HG02610 (cell line): ENCODE measurements at regions not wholly inside any gene's neighbourhood (a gene's known extent, or its start where the extent isn't known, plus 50 kb on each side); places are given as distances from the start of the nearest gene placed in this dataset.
"Not testable (repeated sequence)": the region's sequence is repeated elsewhere in the genome, so short reads cannot be mapped to it uniquely, and the experiment has no call there.

ENCODE experiments used
- ATAC-seq: cut with Tn5 transposase; IDR thresholded peaks from one replicate; pipeline ENCODE4 v1.9.1; 2021; ENCODE audit warnings: mild to moderate bottlenecking, moderate library complexity; ENCODE audit not compliant: unreplicated experiment

DNA sequence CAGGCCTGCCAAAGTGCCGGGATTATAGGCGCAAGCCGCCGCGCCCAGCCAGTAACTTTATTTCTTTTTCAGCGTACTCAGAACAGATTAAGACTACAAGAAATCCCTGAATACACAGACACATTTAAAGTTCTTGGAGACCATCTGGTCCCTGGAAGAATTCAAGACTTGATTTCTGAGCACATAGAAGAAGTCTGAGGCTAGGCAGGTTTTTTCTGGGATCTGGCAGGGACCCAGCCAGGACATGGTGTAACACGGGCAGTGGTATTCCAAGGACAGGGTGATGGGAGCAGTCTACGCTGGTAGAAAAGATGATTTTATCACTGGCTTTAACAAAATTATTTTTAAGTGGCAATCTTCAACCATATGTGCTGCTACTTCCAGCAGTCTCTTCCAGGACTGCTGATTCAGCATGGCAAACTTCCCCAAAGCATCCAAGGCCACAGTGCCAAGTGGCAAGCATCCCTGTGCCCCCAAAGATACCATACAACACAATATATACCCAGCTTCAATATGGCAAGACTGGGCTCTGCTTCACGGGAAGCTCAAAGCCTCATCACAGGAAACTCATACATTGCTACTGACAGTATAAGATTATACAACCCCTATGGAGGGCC, 105.2 kb upstream of the OR5AK2 start:
- no peak for ATAC-seq

DNA sequence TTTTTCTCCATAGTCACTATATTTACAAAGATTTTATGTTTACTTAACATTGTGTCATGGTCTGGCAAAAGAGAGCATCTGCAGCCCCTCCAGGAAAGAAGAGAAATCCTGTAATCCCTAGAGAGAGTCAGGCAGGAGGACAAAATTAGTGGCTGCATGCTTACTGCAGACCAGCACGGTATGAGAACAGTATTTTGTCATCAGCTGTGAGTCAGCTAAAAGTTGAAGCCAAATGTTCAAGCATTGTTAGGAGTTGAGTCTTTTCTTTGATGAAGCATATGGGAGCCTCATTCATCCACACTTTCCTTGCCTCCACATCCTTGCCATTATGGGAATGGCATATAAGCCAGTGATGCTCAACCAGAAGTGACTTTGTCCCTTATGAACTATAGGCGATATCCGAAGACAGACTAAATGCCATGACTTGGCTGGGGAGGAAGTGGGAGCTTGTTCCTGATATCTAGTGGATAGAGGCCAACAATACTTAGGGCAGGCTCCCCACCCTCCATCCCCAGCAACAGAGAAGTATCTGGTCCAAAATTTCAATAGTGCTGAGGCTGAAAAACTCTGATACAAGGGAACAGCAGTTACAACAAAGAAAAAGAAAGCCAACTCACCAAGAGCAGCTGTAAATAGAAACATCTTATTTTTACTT, 112.0 kb upstream of the OR5AK2 start:
- no peak for ATAC-seq

DNA sequence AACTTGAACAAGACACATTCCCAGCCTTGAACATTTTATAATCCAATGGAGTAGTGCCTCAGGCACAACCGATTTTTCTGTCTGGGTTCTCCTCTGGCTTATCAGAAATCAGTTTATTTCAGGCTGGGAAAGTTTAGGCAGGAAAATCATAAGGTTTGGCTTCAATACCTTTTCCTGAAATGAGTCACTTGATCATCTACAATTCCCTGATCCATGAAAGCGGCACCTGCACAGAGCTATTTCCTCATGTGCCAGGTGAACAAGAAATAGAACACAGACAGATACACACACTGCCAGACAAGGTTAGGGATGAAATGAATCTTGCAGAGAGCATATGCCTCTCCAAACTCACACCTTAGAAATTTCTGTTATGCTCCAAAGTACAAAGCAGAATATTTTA, 106.7 kb upstream of the OR9G4 start:
- ATAC-seq: no peak

DNA sequence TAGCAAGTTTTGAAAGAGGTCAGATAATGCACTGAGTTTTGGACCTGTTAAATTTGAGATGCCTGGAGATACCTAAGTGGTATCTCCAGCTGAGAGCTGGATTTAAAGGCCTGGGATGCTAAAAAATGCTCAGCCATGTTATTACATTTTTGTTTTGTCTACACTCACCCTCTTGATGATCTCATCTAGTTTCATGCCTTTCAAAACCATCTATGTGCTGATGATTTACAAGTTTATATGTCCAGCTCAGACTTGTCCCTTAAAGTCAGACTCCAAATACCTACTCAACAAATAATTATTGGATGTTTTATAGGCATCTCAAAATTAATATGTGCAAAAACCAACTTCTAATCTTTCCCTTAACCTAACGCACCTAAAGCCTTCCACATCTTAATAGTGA, 103.6 kb upstream of the OR9G4 start:
- no peak for ATAC-seq

DNA sequence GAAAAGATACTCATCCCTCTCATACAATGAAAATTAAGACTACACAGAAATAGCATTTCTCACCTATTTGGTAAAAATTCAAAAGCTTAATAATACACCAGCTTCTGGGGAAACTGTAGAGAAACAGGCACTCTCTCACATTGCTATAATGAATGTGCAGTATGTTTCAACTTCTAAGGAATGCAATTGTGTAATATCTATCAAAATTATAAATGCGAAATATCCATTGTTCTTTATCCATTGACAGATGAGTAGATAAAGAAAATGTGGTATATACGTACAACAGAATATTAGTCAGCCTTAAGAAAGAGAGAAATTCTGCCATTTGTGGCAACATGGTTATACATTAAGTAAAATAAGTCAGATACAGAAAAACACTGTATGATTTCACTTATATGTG, 101.4 kb upstream of the OR9G4 start:
- ATAC-seq: no peak

DNA sequence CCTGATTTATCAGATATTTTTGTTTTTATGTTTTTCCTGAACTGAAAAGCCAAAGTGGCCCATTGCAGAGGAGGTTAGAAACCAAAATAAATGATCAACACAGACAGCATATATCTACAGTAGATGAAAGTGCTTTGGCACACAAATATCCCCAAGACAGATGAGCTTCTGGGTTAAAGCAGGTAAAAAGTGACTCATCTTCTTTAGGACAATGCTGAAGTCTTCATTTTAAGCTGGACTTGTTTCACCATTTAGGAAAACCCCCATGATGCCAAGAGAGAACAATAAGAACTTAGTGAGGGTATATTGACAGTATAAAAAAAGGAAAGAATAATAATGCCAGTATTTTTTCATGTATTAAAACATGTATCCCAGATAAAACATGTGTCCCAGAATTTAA, 100.8 kb upstream of the OR9G4 start:
- ATAC-seq: no peak

DNA sequence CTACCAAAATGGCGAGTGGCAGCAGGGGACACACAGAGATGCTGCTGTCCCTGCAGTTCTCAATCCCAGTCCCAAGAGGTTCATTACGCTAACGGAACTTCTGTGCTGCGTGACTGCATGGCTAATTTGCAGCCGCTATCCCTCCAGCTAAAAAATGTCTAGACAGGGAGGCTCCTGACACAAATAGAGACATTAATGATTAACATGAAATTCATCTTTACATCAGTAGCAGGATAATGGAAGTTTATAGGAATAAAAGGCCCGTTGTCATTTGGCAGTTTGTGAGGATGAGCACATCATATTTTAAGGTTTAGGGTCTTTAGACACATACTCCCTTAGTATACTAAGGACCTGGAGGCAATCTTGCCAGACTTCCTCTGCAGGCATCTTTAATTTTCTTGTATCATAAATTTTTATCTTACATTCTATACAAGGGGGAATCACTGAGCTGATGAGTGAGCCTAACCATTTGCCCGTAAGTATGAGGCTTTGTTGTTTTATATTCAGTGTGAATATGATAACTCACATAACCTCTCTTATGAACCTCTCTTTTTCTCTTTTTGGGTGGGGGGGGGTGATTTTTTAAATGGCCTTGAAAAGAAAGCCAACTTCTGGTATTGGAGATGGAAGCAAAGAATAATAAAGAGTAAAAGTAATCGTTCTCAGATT, 99.8 kb upstream of the OR9G4 start:
- no peak for ATAC-seq

DNA sequence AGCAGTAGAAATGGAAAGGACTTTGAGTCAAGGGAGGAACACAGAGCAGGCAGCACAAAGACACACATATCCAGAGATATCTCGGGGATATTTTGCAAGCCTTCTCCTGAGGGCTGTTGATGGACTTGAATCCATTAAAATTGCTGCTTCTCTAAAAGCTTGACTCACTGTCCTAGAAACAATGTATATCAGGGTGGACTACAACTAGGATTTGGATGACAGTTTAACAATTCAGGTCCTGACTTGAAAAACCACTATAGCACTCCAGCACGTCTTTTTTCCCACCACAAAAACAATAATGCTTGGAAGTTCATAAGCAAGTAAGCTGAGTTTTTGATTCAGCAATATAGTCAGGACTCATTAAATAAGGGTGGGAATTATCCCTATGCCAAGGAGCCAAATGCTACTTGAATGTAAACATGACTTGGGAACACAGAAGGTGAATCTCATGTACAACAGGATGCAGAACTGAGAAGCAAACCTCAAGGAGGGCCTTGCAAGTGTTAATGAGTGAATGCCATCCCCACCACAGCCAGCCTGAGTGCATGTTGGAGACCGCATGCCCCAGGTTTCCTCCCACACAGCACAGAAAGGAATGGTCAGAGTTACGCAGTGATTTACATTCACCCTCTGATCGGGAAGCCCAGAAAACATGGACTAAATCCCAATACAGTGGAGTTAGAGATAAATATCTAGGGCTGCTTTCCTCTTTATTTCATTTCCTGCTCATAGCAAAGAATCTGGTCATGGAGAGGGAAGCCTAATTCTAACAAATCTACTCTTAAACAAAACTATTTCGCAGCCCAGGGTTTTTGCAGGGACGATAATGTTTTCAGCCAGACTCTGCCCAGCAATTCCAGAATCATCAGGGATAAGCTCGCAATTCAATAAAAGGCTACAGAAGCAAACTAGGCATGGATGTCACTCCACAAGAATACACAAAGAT, 98.4 kb upstream of the OR9G4 start:
- ATAC-seq: no peak

DNA sequence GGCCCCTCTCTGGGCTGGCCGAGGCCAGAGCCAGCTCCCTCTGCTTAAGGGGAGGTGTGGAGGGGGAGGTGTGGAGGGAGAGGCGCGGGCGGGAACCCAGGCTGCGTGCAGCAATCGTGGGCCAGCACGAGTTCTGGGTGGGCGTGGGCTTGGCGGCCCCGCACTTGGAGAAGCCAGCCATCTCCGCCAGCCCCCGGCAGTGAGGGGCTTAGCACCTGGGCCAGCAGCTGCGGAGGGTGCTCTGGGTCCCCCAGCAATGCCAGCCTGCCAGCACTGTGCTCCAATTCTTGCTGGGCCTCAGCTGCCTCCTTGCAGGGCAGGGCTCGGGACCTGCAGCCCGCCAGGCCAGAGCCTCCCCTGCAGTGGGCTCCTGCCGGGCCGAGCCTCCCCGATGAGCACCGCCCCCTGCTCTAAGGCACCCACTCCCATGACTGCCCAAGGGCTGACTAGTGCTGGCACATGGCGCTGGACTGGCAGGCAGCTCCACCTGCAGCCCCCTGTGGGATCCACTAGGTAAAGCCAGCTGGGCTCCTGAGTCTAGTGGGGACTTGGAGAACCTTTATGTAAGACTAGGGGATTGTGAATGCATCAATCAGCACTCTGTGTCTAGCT, 96.7 kb upstream of the OR9G4 start:
- ATAC-seq: no peak

DNA sequence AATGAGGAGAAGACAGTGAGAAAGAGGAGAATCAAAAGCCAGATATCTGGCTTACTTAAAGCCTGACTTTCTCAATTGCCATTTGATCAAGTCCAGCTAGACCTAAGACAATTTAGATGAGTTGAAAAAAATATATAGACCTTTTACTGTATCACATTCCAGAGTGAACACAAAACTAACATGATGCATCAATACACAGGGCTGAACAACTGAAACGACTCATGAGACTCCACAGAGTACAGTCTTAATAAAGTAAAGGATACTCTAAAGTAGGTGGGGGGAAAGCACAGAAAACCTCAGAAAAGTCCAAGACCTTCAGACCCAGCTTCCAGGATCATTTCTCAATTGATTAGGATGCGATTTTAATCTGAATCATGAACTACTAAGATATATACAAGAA, 95.3 kb upstream of the OR9G4 start:
- ATAC-seq: no peak

DNA sequence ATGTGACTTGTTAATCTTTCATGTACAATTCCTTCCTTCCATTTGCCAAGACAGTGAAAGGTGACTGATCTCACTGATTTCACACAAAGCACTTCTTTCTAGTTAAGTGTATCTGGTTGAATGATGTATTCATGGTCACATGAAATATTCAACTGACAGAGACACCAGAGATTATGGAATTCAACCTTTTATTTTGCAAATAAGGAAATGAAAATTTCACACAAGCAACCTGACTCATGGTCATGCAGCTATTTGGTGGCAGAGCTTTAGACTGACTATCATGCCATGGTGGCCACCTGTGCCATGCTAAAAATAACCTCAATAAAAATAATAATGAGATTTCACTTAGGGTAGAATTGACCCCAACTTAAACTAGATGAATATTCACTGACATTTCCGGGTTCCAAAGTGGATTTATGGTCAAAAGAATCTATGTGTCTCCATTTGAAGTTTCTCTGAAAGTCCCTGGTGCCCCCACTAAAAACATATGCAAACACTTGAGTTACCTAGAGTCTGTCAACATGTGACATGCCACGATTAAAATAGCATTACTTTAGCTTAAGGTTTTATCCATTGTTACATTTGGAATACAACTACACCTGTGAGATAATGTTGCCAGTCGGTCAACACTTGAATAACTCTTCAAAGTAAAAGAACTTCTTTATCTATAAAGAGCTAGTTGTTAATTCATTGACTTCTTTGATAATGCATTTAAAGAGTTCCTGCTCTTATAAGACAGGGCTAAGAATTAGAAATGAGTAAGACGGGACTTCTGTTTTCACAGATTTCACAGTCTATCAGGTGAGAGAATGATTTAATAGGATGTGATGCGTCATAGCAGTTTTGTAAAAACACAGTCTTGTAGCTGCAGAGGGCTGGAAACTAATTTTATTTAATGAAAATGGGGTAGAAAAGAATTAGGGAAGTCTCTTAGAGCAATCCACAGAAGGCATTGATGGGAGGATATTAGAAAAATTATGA, 94.6 kb upstream of the OR9G4 start:
- no peak for ATAC-seq

DNA sequence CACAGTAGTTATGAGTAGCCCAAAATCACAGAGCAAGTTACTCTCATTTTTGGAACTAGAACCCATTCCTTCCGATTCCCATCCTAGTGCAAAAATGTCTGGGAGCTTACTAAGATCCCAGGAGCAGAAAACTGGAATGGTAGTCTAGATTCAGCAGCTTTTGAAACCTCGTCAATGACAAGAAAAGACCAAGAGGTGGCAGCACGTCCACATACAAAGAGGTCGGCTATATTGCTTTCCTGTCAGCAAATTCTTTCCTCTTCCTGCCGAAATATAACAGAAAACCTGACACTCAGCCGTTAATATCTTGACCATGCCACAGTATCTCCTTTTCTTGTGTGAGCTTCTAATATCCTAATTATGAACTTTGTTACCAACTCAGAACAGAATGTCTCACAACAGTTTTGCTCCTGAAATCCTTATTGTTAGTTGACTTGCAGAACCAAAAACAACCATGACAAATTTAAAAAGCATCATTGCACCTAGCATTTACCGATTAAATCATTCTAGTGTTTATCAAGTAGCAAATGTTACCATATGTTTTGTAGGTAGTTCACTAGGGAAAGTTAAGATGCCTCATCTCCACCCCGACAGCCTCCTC, 92.8 kb upstream of the OR9G4 start:
- peak; percentile 75 for ATAC-seq

DNA sequence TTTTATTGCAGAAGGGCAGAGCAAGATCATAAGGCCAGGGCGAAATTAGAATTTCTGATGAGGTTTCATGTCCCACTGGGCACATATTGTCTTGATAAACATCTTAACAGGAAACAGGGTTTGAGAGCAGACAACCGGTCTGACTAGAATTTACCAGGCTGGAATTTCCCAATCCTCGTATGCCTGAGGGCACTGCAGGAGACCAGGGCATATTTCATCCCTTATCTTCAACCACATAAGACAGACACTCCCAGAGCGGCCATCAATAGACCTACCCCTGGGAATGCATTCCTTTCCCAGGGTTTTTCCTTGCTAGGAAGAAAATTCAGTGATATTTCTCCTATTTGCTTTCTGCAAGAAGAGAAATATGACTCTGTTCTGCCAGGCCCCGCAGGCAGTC, 78.9 kb upstream of the OR9G4 start:
- ATAC-seq: not testable (repeated sequence)

DNA sequence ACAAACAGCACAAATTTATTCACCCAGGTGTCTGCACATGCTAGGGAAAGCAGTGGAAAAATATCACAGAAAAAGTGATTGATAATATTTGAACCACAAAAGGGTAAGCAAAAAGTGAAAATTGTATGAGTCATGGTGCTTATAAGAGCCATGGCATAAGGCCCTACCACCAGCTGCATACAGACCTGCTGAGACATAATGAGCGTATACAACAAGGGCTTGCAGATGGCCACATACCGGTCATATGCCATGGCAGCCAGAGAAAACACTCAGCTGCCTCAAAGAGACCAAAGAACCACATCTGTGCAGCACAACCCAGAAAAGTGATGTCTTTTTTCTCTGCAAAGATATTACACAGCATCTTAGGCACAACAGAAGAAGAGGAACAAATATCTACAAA, 71.4 kb upstream of the OR9G4 start:
- no peak for ATAC-seq

DNA sequence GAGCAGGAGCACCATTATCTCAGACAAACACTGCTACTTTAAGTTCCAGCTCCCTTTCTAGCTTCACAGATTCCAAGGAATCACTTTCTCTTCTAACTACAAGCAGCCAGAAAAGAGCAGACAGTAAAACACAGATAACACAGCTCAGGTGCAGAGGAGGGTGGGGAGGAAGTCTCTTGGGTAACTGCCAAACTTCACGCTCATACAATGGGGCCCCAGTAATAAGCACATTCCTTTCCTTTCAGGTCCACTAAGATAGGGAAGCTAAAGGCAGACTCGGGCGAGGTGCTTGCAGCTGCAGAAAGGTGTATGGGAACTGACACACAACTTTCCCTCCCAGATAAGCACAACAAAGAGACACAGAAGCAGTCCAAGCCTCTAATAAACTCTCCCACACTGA, 69.2 kb upstream of the OR9G4 start:
- no peak for ATAC-seq

DNA sequence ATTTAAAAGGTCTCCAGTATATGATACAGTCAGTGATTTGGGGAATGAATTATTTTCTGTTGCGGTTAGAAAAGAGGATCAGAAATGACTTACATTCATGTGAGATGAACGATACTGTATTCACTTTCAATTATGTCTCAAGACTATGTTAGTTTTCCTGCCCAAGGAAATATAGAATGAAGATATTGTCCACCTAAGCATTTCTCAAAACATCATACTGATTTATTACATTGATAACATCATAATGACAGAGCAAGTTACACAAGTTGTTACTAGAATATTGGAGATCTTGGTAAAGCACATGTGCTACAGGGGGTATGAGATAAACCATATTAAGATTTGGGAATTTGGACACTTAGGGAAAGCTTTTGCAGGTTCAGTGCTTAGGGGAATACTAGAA, 67.8 kb upstream of the OR9G4 start:
- ATAC-seq: no peak

DNA sequence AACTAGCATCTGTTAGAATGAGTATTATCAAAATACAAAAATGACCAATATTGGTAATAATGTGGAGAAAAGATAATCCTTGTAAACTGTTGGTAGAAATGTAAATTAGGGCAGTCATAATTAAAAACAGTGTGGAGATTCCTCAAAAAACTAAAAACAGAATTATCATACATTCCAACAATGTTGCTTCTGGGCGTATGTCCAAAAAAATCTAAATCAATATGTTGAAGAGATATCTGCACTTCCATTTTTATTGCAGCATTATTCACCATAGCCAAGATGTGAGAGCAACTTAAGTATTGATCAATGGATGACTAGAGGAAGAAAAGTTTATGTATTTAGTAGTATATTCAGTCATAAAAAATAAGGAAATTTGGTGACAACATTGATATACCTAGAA, 59.8 kb upstream of the OR9G4 start:
- ATAC-seq: no peak

DNA sequence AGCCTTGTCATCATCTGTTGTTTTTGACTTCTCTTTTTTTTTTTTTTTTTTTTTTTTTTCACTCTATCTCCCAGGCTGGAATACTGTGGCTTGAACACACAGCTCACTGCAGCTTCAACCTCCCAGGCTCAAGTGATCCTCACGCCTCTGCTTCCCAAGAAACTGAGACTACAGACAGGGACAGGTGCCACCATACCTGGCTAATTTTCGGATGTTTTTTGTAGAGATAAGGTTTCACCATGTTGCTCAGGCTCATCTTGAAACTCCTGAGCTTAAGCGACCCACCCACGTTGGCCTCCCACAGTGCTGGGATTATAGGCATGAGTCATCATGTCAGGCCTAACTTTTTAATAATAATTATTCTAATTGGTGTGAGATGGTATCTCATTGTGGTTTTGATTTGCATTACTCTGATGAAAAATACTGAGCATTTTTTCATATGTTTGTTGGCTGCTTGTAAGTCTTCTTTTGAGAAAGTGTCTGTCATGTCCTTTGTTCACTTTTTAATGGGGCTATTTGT, 51.3 kb upstream of the OR9G4 start:
- ATAC-seq: no peak
